Keratinocyte (primary cell): ENCODE measurements at regions not wholly inside any gene's neighbourhood (a gene's known extent, or its start where the extent isn't known, plus 50 kb on each side); places are given as distances from the start of the nearest gene placed in this dataset.

Experiments
- DNase-seq: peaks from one replicate; pipeline ENCODE4 v3.0.0-alpha.2; 2011; ENCODE audit warnings: low read depth, missing footprints, low spot score
- FAIRE-seq: peaks from 2 replicates; lab custom pipeline; 2011; peaks lifted over from hg19 to GRCh38; lab: Jason Lieb, UNC
- H2AFZ ChIP-seq: 2 replicates; pipeline ENCODE4 v1.6.0; 2012; ENCODE audit warnings: low read length, control low read depth, inconsistent platforms; ENCODE audit not compliant: control insufficient read depth
- H3K27ac ChIP-seq: 2 replicates; pipeline ENCODE4 v1.5.1; 2011; ENCODE audit warnings: low read length; ENCODE audit not compliant: control insufficient read depth, insufficient read depth
- H3K27me3 ChIP-seq: 3 replicates; pipeline ENCODE4 v1.6.0; 2011; ENCODE audit warnings: low read length; ENCODE audit not compliant: control insufficient read depth, insufficient read depth; ENCODE audit errors: extremely low read depth
- H3K36me3 ChIP-seq, 2 experiments: 2 replicates in 1 of 2; 3 replicates in 1 of 2; pipeline ENCODE4 v1.5.1; 2011; ENCODE audit warnings: low read length in 2 of 2, mild to moderate bottlenecking in 1 of 2; ENCODE audit not compliant: control insufficient read depth in 2 of 2, insufficient read depth in 2 of 2; ENCODE audit errors: extremely low read depth in 1 of 2
- H3K4me1 ChIP-seq: 3 replicates; pipeline ENCODE4 v1.5.1; 2011; ENCODE audit warnings: low read length; ENCODE audit not compliant: control insufficient read depth, insufficient read depth; ENCODE audit errors: extremely low read depth
- H3K4me2 ChIP-seq: 3 replicates; pipeline ENCODE4 v1.6.0; 2011; ENCODE audit warnings: low read depth, low read length; ENCODE audit not compliant: control insufficient read depth, insufficient read depth; ENCODE audit errors: extremely low read depth
- H3K4me3 ChIP-seq, 3 experiments: fragments of 200-600 bp in 1 of 3; sonication (generic) in 1 of 3; 2 replicates in 2 of 3; 3 replicates in 1 of 3; pipeline ENCODE4 v1.5.1; 2011 to 2016; ENCODE audit warnings: low read length in 3 of 3, mild to moderate bottlenecking in 3 of 3, control low read depth in 2 of 3, inconsistent platforms in 1 of 3, low read depth in 1 of 3, mixed read lengths in 1 of 3, mixed run types in 1 of 3, moderate library complexity in 1 of 3; ENCODE audit not compliant: control insufficient read depth in 2 of 3, insufficient read depth in 2 of 3; ENCODE audit errors: extremely low read depth in 1 of 3
- H3K79me2 ChIP-seq: 2 replicates; pipeline ENCODE4 v1.6.0; 2012; ENCODE audit warnings: low read length; ENCODE audit not compliant: control insufficient read depth, insufficient read depth
- H3K9ac ChIP-seq: 3 replicates; pipeline ENCODE4 v1.6.0; 2011; ENCODE audit warnings: low read length; ENCODE audit not compliant: control insufficient read depth, insufficient read depth; ENCODE audit errors: extremely low read depth
- H3K9me1 ChIP-seq: 3 replicates; pipeline ENCODE4 v1.6.0; 2011; ENCODE audit warnings: low read length; ENCODE audit not compliant: control insufficient read depth, insufficient read depth; ENCODE audit errors: extremely low read depth
- H3K9me3 ChIP-seq: 2 replicates; pipeline ENCODE4 v1.5.1; 2012; ENCODE audit warnings: low read depth, low read length; ENCODE audit not compliant: control insufficient read depth
- H4K20me1 ChIP-seq: 3 replicates; pipeline ENCODE4 v1.6.0; 2011; ENCODE audit warnings: low read length; ENCODE audit not compliant: control insufficient read depth, insufficient read depth; ENCODE audit errors: extremely low read depth
- CTCF ChIP-seq, 3 experiments: IDR thresholded peaks in 1 of 3; conservative IDR thresholded peaks in 1 of 3; optimal IDR thresholded peaks in 1 of 3; 2 replicates in 2 of 3; 3 replicates in 1 of 3; pipeline versions ENCODE3 to v1.5.1; 2011; ENCODE audit warnings: low read length in 3 of 3, mild to moderate bottlenecking in 3 of 3, moderate library complexity in 2 of 3, control low read depth in 1 of 3, inconsistent platforms in 1 of 3; ENCODE audit not compliant: insufficient read depth in 2 of 3; ENCODE audit errors: extremely low read depth in 1 of 3
- EZH2 ChIP-seq: IDR thresholded peaks from one replicate; pipeline ENCODE4 v1.6.1; 2012; ENCODE audit warnings: inconsistent platforms, mild to moderate bottlenecking, low read length, moderate library complexity
- dilution Hi-C: fragments of 300-500 bp; cut with MboI; formaldehyde crosslinking; loops from one replicate; pipeline ENCODE4 v1.7.0; 2020; ENCODE audit warnings: low sequenced_read_pairs; ENCODE audit not compliant: extremely low pct_ligation_motif_present

- H3K79me2 ChIP-seq = no peaks in the 10 kb centered on the region
- dilution Hi-C loops = no loop called here
- no peak overlapping the region for H3K9ac ChIP-seq
- H3K4me1 ChIP-seq = peaks cover 5% of the 10 kb centered on the region
- no peak overlapping the region for H3K4me3 ChIP-seq
- no peak for DNase-seq
- TF ChIP-seq CTCF (optimal IDR thresholded peaks at IDR 0.05 in 1 of 3, IDR thresholded peaks at IDR 0.05 in 1 of 3, conservative IDR thresholded peaks at IDR 0.05 in 1 of 3; ENCODE audit: extremely low read depth in 1 of 3, insufficient read depth in 2 of 3, low read length in 3 of 3) (no peak), EZH2 (no peak)
- H3K9me1 ChIP-seq = no peaks in the 10 kb centered on the region
- no peak overlapping the region for H2AFZ ChIP-seq
- no peak for FAIRE-seq
- no peaks in the 10 kb centered on the region for H4K20me1 ChIP-seq
- H3K36me3 ChIP-seq = no peaks in the 10 kb centered on the region
- no peak overlapping the region for H3K27ac ChIP-seq
- H3K4me2 ChIP-seq = no peak overlapping the region
- H3K27me3 ChIP-seq = no peaks in the 10 kb centered on the region
- no peaks in the 10 kb centered on the region for H3K9me3 ChIP-seq
Measured at GRCh38 chr11:112783945-112784322, 177.3 kb upstream of the NCAM1 start.

GRCh38 chr11:112784323-112785073 is 176.7 kb upstream of the NCAM1 start:
- Histone ChIP-seq H3K4me3 (no peak overlapping the region), H3K27me3 (no peaks in the 10 kb centered on the region), H3K4me2 (no peak overlapping the region), H4K20me1 (no peaks in the 10 kb centered on the region), H2AFZ (no peak overlapping the region), H3K9me1 (no peaks in the 10 kb centered on the region), H3K79me2 (no peaks in the 10 kb centered on the region), H3K36me3 (no peaks in the 10 kb centered on the region), H3K9ac (no peak overlapping the region), H3K27ac (no peak overlapping the region), H3K9me3 (no peaks in the 10 kb centered on the region), H3K4me1 (peaks cover 5% of the 10 kb centered on the region)
- no peak for TF ChIP-seq CTCF (optimal IDR thresholded peaks at IDR 0.05 in 1 of 3, IDR thresholded peaks at IDR 0.05 in 1 of 3, conservative IDR thresholded peaks at IDR 0.05 in 1 of 3; ENCODE audit: extremely low read depth in 1 of 3, insufficient read depth in 2 of 3, low read length in 3 of 3)
- TF ChIP-seq EZH2 = no peak
- DNase-seq (no peak), FAIRE-seq (no peak)
- dilution Hi-C loops = no loop called here
